ENCODE measurements at regions not wholly inside any gene's neighbourhood (a gene's known extent, or its start where the extent isn't known, plus 50 kb on each side); places are given as distances from the start of the nearest gene placed in this dataset.
"Not testable (repeated sequence)": the region's sequence is repeated elsewhere in the genome, so short reads cannot be mapped to it uniquely, and the experiment has no call there.

DNA sequence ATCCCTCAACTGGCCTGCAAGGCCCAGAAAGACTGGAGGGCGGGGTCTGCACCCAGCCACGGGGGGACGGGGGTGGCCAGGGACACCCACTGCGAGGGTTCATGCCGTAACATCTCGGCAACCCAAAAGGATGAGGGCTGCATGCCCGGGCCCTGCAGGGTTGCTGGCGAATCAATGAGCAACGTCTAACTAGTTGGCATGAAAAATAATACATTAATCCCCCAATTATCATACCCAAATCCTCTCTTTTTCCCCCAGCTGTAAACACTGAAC, 232.2 kb downstream of the TUBA3C start:
- DNase-seq (ENCODE audit: low spot score), result no peak

DNA sequence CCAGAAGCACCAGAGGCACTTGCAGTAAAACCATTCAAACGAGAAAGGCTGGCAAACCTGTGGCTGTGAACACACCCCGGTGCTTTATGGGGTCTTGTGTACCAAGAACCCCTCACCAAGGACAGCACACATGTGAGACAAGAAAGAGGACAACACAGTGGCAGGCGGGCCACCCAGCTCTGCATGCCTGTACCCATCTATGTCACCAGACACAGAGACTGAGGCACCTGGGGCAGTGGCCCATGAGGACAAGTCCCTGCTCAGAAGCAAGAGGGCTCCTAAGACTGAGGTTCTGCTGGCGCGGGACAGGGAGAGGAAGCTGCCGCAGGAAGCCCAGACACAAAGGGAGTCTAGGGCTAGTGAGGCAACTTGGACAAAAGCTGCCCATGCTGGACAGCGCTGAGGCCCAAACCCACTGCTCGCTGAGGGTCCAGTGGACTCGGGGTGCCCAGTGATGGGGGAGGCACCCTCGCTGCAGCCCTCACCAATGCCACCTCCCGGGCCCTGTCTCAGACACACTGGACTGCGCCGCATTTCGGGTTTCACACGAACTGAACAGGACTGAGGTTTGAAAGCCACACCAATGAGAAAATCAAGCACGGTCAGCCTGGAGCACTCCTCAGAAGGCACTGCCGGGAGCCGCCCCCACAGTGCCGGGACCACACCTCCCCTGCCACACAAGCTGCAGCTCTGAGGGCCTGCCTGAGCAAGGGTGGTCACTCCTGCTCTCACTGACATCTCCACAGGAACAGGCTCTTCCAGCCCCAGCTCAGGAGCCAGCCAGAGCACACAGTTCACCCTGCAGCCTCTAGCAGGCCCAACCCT, 232.7 kb downstream of the TUBA3C start:
- no peak for DNase-seq (ENCODE audit: low spot score)

DNA sequence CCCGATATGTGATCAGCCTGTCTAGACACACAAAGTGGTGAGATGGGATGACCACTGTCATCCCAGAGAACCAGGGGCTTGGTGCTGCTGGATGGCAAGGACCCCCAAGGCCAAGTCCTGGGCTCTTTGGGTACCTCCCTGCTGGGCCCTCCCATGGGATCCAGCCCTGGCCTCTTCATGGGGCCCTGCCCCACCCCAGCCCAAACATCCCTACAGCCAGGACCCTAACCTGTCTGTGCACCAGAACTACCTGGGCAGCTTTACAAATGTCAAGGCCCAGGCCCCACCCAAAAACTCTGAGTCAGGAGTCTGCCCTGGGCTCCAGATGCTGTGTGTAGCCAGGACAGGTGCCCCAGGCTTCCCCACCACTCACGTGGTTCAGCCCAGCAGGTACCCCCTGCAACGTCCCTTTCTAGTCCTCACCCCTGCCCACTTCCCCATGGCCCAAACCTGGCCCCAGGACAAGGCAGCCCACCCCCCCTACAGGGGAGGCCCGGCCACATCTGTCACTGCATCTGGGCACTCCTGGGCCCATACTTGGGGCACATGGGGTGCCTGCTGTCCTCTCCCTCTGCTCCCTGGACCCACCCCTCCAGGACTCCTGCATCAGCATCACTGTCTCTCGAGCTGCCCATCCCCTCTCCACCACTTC, 233.5 kb downstream of the TUBA3C start:
- no peak for DNase-seq (ENCODE audit: low spot score)

DNA sequence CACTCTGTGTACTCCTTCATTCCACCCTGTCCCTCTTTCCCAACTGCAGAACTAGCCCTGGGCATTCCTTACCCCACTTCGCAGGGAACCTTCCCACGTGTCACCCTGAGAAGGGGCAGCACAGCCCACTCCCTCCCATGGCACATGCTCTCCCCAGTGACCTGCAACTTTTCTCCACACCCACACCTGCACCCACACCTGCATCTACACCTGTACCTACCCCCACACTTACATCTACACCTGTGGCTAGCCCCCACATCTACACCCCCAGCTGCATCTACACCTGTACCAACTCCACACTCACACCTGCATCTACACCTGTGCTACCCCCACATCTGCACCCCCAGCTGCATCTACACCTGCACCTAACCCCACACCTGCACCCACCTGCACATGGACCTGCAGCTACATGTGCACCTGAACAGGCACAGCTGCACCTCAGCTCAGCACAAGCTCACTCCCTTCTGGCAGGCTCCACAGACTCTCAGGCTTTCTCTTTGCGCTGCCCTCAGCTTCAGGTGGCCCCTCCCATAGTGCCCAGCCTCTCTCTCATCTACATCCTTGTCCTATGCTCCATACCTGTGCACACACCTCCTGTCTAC, 234.1 kb downstream of the TUBA3C start:
- no peak for DNase-seq (ENCODE audit: low spot score)

DNA sequence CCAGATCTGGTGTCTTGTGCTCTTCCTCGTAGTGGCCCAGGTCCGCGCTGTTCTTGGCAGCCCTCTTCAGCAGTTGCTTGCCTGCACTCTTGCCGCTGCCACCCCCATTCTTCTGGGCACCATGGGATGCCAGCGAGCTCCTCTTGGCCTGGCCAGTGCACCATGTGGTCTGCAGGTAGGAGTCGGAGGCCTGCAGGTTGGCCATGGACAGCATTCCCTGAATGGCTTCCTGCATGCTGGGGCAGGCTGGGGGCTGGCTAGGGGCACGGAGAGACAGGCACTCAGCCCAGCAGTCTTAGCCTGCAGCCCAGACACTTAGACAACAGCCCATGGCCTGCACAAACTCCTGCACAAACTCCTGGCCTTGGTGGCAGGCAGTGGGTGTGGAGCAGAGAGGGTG, 234.9 kb downstream of the TUBA3C start:
- DNase-seq (ENCODE audit: low spot score), result no peak

DNA sequence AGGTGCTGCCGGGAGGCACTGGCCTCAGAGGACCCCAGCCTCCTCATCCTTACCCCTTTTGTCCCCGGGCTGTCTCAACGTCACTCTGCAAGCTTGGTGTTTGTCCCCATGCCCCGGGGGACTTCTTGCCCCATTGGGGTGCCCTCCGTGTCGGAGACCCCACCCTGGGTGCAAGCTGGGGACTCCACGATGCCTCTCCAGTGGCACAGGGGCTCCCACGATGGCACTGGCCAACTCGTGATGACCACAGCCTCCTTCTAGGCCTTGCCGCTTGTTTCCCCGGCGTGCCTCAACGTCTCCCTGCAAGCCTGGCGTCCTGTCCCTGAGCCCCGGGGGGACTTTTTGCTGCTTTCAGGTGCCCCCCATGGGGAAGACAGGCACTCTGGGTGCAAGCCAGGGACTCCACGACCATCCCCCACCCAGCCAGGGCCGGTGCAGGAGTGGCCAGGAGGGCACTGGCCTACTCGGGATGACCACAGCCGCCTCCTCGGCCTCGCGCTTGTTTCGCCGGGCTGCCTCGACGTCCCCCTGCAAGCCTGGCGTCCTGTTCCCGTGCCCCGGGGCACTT, 237.0 kb downstream of the TUBA3C start:
- DNase-seq (ENCODE audit: low spot score), result no peak

DNA sequence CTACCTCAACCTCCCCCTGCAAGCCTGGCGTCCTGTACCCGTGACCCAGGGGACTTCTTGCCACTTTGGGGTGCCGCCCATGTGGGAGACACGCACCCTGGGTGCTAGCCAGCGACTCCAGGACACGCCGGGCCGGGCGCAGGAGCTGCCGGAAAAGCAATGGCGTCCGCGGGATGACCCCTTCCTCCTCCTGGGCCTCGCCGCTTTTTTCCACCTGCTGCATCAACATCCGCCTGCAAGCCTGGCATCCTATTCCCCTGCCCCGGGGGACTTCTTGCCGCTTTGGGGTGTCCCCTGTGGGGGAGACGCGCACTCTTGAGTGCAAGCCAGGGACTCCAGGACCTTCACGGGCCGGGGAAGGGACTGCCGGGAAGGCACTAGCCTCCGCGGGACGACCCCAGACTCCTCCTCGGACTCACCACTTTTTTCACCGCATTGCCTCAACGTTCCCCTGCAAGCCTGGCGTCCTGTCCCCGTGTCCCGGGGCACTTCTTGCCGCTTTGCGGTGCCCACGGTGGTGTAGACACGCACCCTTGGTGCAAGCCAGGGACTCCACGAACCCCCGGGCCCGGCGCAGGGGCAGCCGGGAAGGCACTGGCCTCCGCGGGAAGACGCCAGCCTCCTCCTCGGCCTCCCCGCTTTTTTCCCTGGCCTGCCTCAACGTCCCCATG, 237.8 kb downstream of the TUBA3C start:
- DNase-seq (ENCODE audit: low spot score), result no peak

DNA sequence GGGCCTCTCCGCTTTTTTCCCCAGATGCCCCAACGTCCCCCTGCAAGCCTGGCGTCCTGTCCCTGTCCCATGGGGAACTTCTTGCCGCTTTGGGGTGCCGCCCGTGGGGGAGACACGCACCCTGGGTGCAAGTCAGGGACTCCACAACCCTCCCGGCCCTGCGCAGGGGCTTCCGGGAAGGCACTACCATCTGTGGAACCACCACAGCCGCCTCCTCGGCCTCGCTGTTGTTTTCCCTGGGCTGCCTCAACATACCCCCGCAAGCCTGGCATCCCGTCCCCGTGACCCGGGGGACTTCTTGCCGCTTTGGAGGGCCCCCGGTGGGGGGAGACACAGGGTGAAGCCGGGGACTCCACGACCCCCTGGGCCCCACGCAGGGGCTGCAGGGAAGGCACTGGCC, 238.4 kb downstream of the TUBA3C start:
- DNase-seq (ENCODE audit: low spot score), result no peak

DNA sequence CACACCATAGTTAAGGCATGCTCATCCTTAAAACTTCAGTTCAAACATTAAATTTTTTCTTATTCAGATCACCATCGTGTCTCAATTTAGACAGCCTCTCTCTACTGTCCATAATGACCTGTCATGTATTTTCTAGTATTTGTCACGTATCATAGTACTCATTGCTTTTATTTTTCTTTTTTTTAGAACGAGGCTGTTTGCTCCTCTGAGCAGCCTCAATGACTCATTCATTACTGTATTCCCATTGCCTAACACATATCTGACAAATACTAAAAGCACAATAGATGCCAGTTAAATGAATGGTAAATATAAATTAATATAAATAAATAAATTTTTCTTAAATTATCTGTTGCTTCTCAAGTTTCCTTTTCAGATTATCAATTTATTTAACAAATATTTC, 245.5 kb downstream of the TUBA3C start:
- DNase-seq (ENCODE audit: low spot score), result no peak

DNA sequence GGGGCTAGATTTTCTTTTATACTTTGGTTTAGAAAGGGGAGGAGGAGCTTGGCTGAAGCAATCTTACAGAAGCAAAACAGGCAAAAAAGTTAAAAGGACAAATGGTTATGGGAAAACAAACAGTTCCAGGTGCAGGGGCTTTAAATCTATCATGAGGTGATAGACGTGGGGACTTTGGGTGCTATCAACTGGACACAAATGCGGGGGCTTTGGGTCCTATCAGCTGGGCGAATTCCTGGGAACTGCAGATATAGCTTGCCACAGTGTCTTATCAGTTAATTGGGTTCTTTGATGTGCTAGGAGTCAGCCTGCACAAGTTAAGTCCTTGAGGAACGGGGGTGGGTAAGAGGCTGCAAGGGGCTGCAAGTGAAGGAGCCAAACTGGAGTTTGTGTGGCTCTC, 260.6 kb downstream of the TUBA3C start:
- no peak for DNase-seq (ENCODE audit: low spot score)

DNA sequence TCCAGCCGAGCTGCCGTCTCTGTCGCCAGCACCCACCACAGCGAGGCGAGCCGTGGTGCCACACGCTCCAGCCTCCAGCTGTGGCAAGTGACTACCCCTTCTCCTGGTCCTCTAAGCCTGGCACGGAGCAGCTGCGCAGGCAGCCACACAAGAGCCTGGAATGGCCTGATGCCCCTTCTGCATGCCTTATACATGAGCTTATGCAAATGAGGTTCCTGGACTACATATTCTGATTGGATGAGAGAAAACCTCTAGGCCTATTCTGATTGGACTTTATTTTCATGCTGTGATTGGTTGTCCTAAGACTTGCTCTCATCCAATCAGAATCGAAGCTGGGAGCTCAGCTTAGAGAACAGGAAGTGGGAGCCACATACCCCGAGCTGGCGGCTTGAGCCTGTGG, 276.5 kb downstream of the TUBA3C start:
- DNase-seq (ENCODE audit: low spot score), result peak; percentile 3

DNA sequence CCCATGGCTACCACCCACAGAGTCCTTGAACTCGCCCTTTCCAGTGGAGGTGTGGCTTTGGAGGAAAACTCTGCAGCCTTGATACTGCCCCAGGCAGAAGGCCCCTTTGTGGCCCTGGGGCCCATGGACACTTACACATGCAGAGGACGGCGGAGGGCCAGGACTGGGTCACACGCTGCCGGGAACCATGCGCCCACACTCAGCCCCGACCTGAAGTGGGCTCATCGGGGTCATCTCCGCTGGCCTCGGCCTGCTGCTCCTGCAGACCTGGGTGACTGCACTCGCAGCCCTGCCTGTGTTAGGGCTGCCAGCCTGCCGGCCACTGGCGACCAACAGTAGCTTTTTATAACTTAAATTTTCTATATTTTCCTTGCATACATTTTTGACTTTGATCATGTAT, 286.2 kb downstream of the TUBA3C start:
- not testable (repeated sequence) for DNase-seq (ENCODE audit: low spot score)

DNA sequence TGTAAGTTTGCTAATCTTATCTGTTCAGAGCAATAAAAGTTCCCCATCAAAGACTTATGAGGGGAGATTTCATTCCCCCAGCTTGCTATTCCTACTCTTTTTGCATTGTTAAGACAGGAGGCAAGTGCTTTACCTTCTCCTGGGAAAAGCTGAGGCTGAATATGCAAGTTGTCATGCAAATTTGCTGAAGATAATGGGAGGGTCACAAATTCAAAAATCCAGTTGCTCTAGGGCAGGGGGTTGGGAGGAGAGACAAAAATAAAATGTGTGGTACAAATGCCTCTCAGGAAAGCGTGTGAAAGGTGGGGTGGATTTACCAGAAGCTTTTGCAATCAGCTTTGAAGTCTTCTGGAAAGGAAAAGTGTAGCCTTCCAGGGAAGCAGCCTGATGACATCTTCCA, 290.4 kb downstream of the TUBA3C start:
- DNase-seq (ENCODE audit: low spot score), result not testable (repeated sequence)

DNA sequence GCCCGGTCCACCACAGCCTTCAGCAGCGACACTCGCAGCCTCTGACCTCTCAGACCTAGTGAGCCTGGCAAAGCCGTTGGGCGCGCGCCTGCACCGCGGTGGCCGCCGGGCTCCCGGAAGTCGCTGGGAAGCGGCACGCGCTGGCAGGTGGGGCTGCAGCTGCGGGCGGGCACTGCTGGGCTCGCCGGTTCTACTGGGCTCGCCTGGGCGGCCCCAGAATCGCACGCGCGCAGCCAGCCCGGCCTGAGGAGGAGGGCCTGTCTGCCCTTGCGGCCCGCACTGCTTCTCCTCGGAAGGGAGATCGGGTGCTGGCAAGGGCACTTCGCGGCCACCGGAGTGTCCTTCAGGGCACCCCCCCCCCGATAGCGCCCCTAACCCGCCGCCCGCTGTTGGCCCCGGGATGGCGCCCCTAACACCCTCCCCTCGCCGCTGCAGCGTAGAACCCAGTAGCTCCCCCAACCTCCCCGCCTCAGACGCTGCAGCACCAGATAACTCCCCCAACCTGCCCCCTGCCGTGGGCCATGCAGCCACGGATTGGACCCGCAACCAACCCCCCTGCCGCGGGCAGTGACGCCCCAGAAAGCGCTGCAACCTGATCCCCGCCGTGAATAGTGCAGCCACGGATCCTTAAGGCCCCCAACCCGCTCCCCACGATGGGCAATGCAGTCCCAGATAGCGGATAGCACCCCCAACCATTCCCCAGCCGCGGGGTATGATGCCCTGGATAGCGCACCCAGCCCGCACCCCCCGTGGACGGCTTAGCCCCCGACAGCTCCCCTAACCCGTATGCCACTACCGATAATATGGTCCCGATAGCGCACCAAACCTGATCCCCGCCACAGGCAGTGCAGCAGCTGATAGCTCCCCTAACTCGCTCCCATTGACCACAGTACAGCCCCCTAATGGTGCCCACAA, 306.5 kb downstream of the TUBA3C start:
- not testable (repeated sequence) for DNase-seq (ENCODE audit: low spot score)

DNA sequence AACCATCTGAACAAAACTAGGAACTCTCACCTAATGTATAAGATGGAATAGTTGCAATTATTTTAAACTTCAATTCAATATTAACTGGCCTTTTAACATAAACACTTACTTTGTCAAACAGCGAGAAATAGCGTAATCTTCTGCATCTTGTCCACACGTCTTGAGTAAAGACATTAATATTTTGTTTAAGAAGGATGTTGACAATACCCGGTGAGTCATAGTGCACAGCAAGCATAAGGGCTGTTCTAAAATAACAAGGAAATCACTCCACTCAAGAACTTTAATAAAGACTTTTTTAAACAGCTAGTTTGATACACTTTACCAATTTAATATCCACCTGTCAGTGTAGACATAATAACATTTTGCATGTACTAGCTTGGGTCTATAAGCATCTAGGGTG, 311.1 kb downstream of the TUBA3C start:
- not testable (repeated sequence) for DNase-seq (ENCODE audit: low spot score)

DNA sequence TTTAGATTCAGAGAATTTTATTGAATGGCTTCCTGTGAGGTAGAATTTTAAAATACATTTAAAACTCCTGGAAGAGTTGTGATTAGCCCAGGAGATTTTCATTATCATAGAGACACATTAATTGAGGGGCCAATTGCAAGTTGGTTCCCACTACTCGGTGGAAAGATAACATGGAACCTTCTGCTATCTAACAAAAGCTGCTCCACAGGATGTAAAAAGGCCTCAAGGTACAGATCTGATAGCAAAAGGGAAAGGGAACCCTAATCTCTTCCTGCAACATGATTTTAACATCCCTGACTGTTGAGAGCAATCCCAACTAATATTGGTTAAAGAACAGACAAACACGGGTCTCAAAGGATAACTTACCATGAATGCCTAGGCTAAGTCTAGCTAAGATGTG, 312.3 kb downstream of the TUBA3C start:
- DNase-seq (ENCODE audit: low spot score), result not testable (repeated sequence)

DNA sequence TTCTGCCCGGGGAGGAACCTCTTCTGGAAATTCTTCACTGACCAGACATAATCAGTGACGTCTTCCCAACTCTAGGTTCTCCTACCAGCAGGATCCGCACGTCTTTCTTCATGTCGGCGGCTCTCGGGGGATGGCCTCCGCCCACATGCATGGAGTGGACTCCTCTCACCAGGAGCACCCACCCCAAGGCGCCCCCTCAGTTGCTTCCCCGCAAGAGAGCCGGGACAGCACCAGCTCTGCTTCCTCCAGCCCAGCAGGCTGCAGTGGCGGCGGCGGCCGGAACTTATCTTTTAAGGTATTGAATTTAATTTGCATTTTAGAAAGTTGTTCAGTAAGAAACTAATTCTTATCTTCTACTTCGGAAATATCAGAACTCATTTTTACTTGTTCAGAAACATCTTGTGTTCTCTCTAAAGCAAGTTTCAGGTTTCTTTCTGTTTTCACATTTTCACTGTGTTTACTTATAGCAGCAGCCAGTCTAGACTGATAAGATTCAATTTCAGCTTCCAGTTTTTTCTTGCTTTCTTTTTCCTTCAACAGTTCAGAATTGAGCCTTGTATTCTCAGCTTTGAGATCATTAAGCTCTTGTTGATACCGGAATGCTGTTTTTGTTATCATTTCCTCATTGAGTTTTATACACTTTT, 343.5 kb downstream of the TUBA3C start:
- not testable (repeated sequence) for DNase-seq (ENCODE audit: low spot score)

DNA sequence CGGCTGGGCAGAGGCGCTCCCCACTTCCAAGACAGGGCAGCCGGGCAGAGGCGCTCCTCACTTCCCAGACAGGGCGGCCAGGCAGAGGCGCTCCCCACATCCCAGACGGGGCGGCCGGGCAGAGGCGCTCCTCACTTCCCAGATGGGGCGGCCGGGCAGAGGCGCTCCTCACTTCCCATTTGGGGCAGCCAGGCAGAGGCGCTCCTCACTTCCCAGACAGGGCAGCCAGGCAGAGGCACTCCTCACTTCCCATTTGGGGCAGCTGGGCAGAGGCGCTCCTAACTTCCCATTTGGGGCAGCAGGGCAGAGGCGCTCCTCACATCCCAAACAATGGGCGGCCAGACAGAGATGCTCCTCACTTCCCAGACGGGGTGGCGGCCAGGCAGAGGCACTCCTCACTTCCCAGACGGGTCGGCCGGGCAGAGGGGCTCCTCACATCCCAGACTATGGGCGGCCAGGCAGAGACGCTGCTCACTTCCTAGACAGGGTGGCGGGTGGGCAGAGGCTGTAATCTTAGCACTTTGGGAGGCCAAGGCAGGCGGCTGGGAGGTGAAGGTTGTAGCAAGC, 344.4 kb downstream of the TUBA3C start:
- not testable (repeated sequence) for DNase-seq (ENCODE audit: low spot score)

DNA sequence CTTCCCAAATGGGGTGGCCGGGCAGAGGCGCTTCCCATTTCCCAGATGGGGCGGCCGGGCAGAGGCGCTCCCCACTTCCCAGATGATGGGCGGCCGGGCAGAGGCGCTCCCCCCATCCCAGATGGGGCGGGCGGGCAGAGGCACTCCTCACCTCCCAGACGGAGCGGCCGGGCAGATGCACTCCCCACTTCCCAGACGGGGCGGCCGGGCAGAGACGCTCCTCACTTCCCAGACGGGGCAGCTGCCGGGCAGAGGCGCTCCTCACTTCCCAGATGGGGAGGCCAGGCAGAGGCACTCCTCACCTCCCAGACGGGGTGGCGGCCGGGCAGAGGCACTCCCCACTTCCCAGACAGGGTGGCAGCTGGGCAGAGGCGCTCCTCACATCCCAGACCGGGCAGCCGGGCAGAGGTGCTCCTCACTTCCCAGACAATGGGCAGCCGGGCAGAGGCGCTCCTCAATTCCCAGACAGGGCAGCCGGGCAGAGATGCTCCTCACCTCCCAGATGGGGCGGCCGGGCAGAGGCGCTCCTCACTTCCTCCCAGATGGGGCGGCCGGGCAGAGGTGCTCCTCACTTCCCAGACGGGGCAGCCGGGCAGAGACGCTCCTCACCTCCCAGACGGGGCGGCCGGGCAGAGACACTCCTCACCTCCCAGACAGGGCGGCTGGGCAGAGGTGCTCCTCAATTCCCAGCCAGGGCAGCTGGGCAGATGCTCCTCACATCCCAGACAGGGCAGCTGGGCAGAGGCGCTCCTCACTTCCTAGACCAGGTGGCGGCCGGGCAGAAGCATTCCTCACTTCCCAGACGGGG, 345.0 kb downstream of the TUBA3C start:
- DNase-seq (ENCODE audit: low spot score), result not testable (repeated sequence)

DNA sequence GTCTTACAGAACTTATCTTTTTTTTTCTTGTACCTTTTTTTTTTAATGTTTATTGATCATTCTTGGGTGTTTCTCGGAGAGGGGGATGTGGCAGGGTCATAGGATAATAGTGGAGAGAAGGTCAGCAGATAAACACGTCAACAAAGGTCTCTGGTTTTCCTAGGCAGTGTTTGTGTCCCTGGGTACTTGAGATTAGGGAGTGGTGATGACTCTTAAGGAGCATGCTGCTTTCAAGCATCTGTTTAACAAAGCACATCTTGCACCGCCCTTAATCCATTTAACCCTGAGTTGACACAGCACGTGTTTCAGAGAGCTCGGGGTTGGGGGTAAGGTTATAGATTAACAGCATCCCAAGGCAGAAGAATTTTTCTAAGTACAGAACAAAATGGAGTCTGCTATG, 345.9 kb downstream of the TUBA3C start:
- not testable (repeated sequence) for DNase-seq (ENCODE audit: low spot score)

All from NAMALWA (cell line).